CD4-positive, CD25-positive, alpha-beta regulatory T cell (primary cell): ENCODE measurements at regions not wholly inside any gene's neighbourhood (a gene's known extent, or its start where the extent isn't known, plus 50 kb on each side); places are given as distances from the start of the nearest gene placed in this dataset.

Experiments used
- ATAC-seq, 2 donors: fragments of 150-1000 bp; cut with Tn5 transposase; one replicate each; pipeline ENCODE4 v1.10.0; 2021; ENCODE audit warnings: low read depth in 2 of 2, moderate number of reproducible peaks in 2 of 2, moderate library complexity in 1 of 2
- DNase-seq, 3 donors: peaks; one replicate each; pipeline versions ENCODE4 v3.0.0 to v3.0.0-alpha.2; 2012 to 2022; ENCODE audit warnings: mixed read lengths in 1 of 3
- H3K27ac ChIP-seq: one replicate; pipeline ENCODE4 v1.7.0; 2013; ENCODE audit warnings: mild to moderate bottlenecking, low read length; ENCODE audit not compliant: insufficient read depth, poor library complexity, severe bottlenecking
- H3K27me3 ChIP-seq: one replicate; pipeline ENCODE4 v1.7.0; 2013; ENCODE audit warnings: low read length; ENCODE audit not compliant: control insufficient read depth, insufficient read depth
- H3K36me3 ChIP-seq: one replicate; pipeline ENCODE4 v1.7.0; 2013; ENCODE audit warnings: mild to moderate bottlenecking, low read length, moderate library complexity; ENCODE audit not compliant: control insufficient read depth, insufficient read depth
- H3K4me1 ChIP-seq: 2 replicates; pipeline ENCODE4 v1.7.0; 2013; ENCODE audit warnings: mild to moderate bottlenecking, low read length; ENCODE audit not compliant: insufficient read depth, control insufficient read depth, poor library complexity, severe bottlenecking
- H3K4me3 ChIP-seq: one replicate; pipeline ENCODE4 v1.7.0; 2013; ENCODE audit warnings: low read depth, mild to moderate bottlenecking, low read length, moderate library complexity
- H3K9me3 ChIP-seq, 2 experiments: 1 replicate in 1 of 2; 2 replicates in 1 of 2; pipeline ENCODE4 v1.7.0; 2013; ENCODE audit warnings: low read length in 2 of 2, mild to moderate bottlenecking in 1 of 2, moderate library complexity in 1 of 2; ENCODE audit not compliant: control insufficient read depth in 2 of 2
- H3K27ac Mint-ChIP-seq, 3 donors: one replicate each; pipeline ENCODE4 v1.8.0; 2020 to 2022; ENCODE audit warnings: mild to moderate bottlenecking in 3 of 3, mixed read lengths in 3 of 3, moderate library complexity in 2 of 3
- H3K27me3 Mint-ChIP-seq: one replicate; pipeline ENCODE4 v1.8.0; 2022; ENCODE audit warnings: mild to moderate bottlenecking, mixed read lengths
- H3K36me3 Mint-ChIP-seq: one replicate; pipeline ENCODE4 v1.8.0; 2020; ENCODE audit warnings: mixed read lengths
- H3K4me1 Mint-ChIP-seq, 4 donors: one replicate each; pipeline ENCODE4 v1.8.0; 2020 to 2022; ENCODE audit warnings: mixed read lengths in 4 of 4, mild to moderate bottlenecking in 1 of 4
- H3K4me3 Mint-ChIP-seq, 4 donors: one replicate each; pipeline ENCODE4 v1.8.0; 2020 to 2022; ENCODE audit warnings: mild to moderate bottlenecking in 4 of 4, mixed read lengths in 4 of 4, moderate library complexity in 3 of 4
- H3K9me3 Mint-ChIP-seq, 7 donors: one replicate each; pipeline ENCODE4 v1.8.0; 2020 to 2022; ENCODE audit warnings: mixed read lengths in 7 of 7, mild to moderate bottlenecking in 3 of 7, moderate library complexity in 2 of 7

GRCh38 chr2:220167956-220168355 is 540.5 kb downstream of the SLC4A3 start:
- Mint-ChIP-seq H3K27ac (no peak overlapping the region), H3K4me3 (no peak overlapping the region), H3K4me1 (no peaks in the 10 kb centered on the region), H3K9me3 (peaks cover 0 to 7% (median 0%) of the 10 kb centered on the region in 7 donors), H3K36me3 (no peaks in the 10 kb centered on the region), H3K27me3 (no peaks in the 10 kb centered on the region)
- no peak for ATAC-seq
- H3K27me3 ChIP-seq = no peaks in the 10 kb centered on the region
- H3K36me3 ChIP-seq = no peaks in the 10 kb centered on the region
- no peak for DNase-seq
- H3K9me3 ChIP-seq = no peaks in the 10 kb centered on the region
- H3K4me3 ChIP-seq = no peak overlapping the region
- H3K4me1 ChIP-seq = no peaks in the 10 kb centered on the region
- no peak overlapping the region for H3K27ac ChIP-seq

- no peak for DNase-seq
- no peak overlapping the region for H3K27ac Mint-ChIP-seq
- no peak overlapping the region for H3K4me3 Mint-ChIP-seq
- no peaks in the 10 kb centered on the region for H3K4me1 Mint-ChIP-seq
- Histone ChIP-seq H3K27ac (no peak overlapping the region), H3K9me3 (no peaks in the 10 kb centered on the region), H3K27me3 (no peaks in the 10 kb centered on the region), H3K4me1 (no peaks in the 10 kb centered on the region), H3K4me3 (no peak overlapping the region), H3K36me3 (no peaks in the 10 kb centered on the region)
- no peaks in the 10 kb centered on the region for H3K27me3 Mint-ChIP-seq
- no peak for ATAC-seq
- peaks cover 0 to 7% (median 0%) of the 10 kb centered on the region in 7 donors for H3K9me3 Mint-ChIP-seq
- H3K36me3 Mint-ChIP-seq = no peaks in the 10 kb centered on the region
Observed at GRCh38 chr2:220168891-220169546, 541.6 kb downstream of the SLC4A3 start.

GRCh38 chr2:220174826-220175225 is 547.4 kb downstream of the SLC4A3 start:
- H3K27ac Mint-ChIP-seq = no peak overlapping the region

GRCh38 chr2:220175967-220176366 is 548.5 kb downstream of the SLC4A3 start:
- H3K4me1 ChIP-seq = no peaks in the 10 kb centered on the region
- Mint-ChIP-seq H3K27me3 (no peaks in the 10 kb centered on the region), H3K4me1 (no peaks in the 10 kb centered on the region), H3K4me3 (no peak overlapping the region), H3K27ac (no peak overlapping the region), H3K9me3 (peaks cover 0 to 8% (median 1%) of the 10 kb centered on the region in 7 donors), H3K36me3 (no peaks in the 10 kb centered on the region)
- DNase-seq (no peak), ATAC-seq (no peak)
- H3K27ac ChIP-seq = no peak overlapping the region
- no peak overlapping the region for H3K4me3 ChIP-seq
- H3K36me3 ChIP-seq = no peaks in the 10 kb centered on the region
- H3K27me3 ChIP-seq = no peaks in the 10 kb centered on the region
- no peaks in the 10 kb centered on the region for H3K9me3 ChIP-seq

More at GRCh38 chr2:220174826-220175225, 547.4 kb downstream of the SLC4A3 start:
- H3K27me3 Mint-ChIP-seq = no peaks in the 10 kb centered on the region
- no peak overlapping the region for H3K27ac ChIP-seq
- H3K36me3 ChIP-seq = no peaks in the 10 kb centered on the region
- H3K9me3 ChIP-seq = no peaks in the 10 kb centered on the region
- H3K4me1 ChIP-seq = no peaks in the 10 kb centered on the region
- H3K9me3 Mint-ChIP-seq = peaks cover 0 to 7% (median 1%) of the 10 kb centered on the region in 7 donors
- H3K27me3 ChIP-seq = no peaks in the 10 kb centered on the region
- no peaks in the 10 kb centered on the region for H3K4me1 Mint-ChIP-seq
- no peak overlapping the region for H3K4me3 ChIP-seq
- H3K36me3 Mint-ChIP-seq = no peaks in the 10 kb centered on the region
- DNase-seq = no peak
- H3K4me3 Mint-ChIP-seq = no peak overlapping the region
- ATAC-seq = no peak

- Mint-ChIP-seq H3K9me3 (peaks cover 0 to 8% (median 2%) of the 10 kb centered on the region in 7 donors), H3K4me3 (no peak overlapping the region), H3K27ac (no peak overlapping the region), H3K4me1 (no peaks in the 10 kb centered on the region), H3K27me3 (no peaks in the 10 kb centered on the region), H3K36me3 (no peaks in the 10 kb centered on the region)
- no peak for ATAC-seq
- Histone ChIP-seq H3K4me3 (no peak overlapping the region), H3K36me3 (no peaks in the 10 kb centered on the region), H3K27ac (no peak overlapping the region), H3K4me1 (no peaks in the 10 kb centered on the region), H3K9me3 (no peaks in the 10 kb centered on the region), H3K27me3 (no peaks in the 10 kb centered on the region)
- no peak for DNase-seq
Observed at GRCh38 chr2:220178991-220179695, 551.7 kb downstream of the SLC4A3 start.

- no peak for ATAC-seq
- no peak for DNase-seq
- Histone ChIP-seq H3K4me3 (no peak overlapping the region), H3K36me3 (no peaks in the 10 kb centered on the region), H3K4me1 (no peaks in the 10 kb centered on the region), H3K27ac (no peak overlapping the region), H3K27me3 (no peaks in the 10 kb centered on the region), H3K9me3 (no peaks in the 10 kb centered on the region)
- H3K27ac Mint-ChIP-seq = no peak overlapping the region
- H3K4me3 Mint-ChIP-seq = no peak overlapping the region
- no peaks in the 10 kb centered on the region for H3K36me3 Mint-ChIP-seq
- peaks cover 0 to 8% (median 2%) of the 10 kb centered on the region in 7 donors for H3K9me3 Mint-ChIP-seq
- H3K4me1 Mint-ChIP-seq = no peaks in the 10 kb centered on the region
- H3K27me3 Mint-ChIP-seq = no peaks in the 10 kb centered on the region
Observed at GRCh38 chr2:220181165-220181564, 553.7 kb downstream of the SLC4A3 start.

GRCh38 chr2:220182790-220183189 is 555.4 kb downstream of the SLC4A3 start:
- no peaks in the 10 kb centered on the region for H3K36me3 Mint-ChIP-seq
- H3K4me1 Mint-ChIP-seq = no peaks in the 10 kb centered on the region
- Histone ChIP-seq H3K36me3 (no peaks in the 10 kb centered on the region), H3K4me3 (no peak overlapping the region), H3K4me1 (no peaks in the 10 kb centered on the region), H3K27me3 (no peaks in the 10 kb centered on the region), H3K27ac (no peak overlapping the region), H3K9me3 (no peaks in the 10 kb centered on the region)
- no peak overlapping the region for H3K4me3 Mint-ChIP-seq
- ATAC-seq (no peak), DNase-seq (no peak)
- H3K27ac Mint-ChIP-seq = no peak overlapping the region
- no peaks in the 10 kb centered on the region for H3K27me3 Mint-ChIP-seq
- peaks cover 0 to 8% (median 2%) of the 10 kb centered on the region in 7 donors for H3K9me3 Mint-ChIP-seq
